ENCODE measurements at regions not wholly inside any gene's neighbourhood (a gene's known extent, or its start where the extent isn't known, plus 50 kb on each side); places are given as distances from the start of the nearest gene placed in this dataset.
"Not testable (repeated sequence)": the region's sequence is repeated elsewhere in the genome, so short reads cannot be mapped to it uniquely, and the experiment has no call there.

- DNase-seq = no peak
Measured at GRCh38 chr11:39807904-39808303, 1651.5 kb downstream of the LRRC4C start.

- DNase-seq = no peak
Measured at GRCh38 chr11:39806652-39807051, 1652.8 kb downstream of the LRRC4C start.

- DNase-seq = no peak
Measured at GRCh38 chr11:39804271-39804670, 1655.2 kb downstream of the LRRC4C start.

- no peak for DNase-seq
Measured at GRCh38 chr11:39786682-39787081, 1672.8 kb downstream of the LRRC4C start.

- no peak for DNase-seq
Measured at GRCh38 chr11:39786281-39786680, 1673.2 kb downstream of the LRRC4C start.

- no peak for DNase-seq
Measured at GRCh38 chr11:39784873-39785272, 1674.6 kb downstream of the LRRC4C start.

GRCh38 chr11:39780131-39780530, 1679.3 kb downstream of the LRRC4C start:
- no peak for DNase-seq

- no peak for DNase-seq
Measured at GRCh38 chr11:39777035-39777434, 1682.4 kb downstream of the LRRC4C start.

- no peak for DNase-seq
Measured at GRCh38 chr11:39772525-39773137, 1686.8 kb downstream of the LRRC4C start.

GRCh38 chr11:39768214-39768613, 1691.2 kb downstream of the LRRC4C start:
- no peak for DNase-seq

GRCh38 chr11:39745401-39745800, 1714.1 kb downstream of the LRRC4C start:
- DNase-seq = no peak

- no peak for DNase-seq
Measured at GRCh38 chr11:39741066-39741465, 1718.4 kb downstream of the LRRC4C start.

- not testable (repeated sequence) for DNase-seq
Measured at GRCh38 chr11:39736351-39736750, 1723.1 kb downstream of the LRRC4C start.

- no peak for DNase-seq
Measured at GRCh38 chr11:39732001-39732400, 1727.5 kb downstream of the LRRC4C start.

GRCh38 chr11:39725081-39725480, 1734.4 kb downstream of the LRRC4C start:
- DNase-seq = no peak

GRCh38 chr11:39724404-39724803, 1735.0 kb downstream of the LRRC4C start:
- DNase-seq = no peak

- DNase-seq = no peak
Measured at GRCh38 chr11:39712581-39712980, 1746.9 kb downstream of the LRRC4C start.

- no peak for DNase-seq
Measured at GRCh38 chr11:39690856-39691255, 1768.6 kb downstream of the LRRC4C start.

GRCh38 chr11:39683951-39684554, 1775.4 kb downstream of the LRRC4C start:
- no peak for DNase-seq

GRCh38 chr11:39683288-39683950, 1776.0 kb downstream of the LRRC4C start:
- no peak for DNase-seq

GRCh38 chr11:39681428-39681827, 1778.0 kb downstream of the LRRC4C start:
- no peak for DNase-seq

- no peak for DNase-seq
Measured at GRCh38 chr11:39678996-39679395, 1780.5 kb downstream of the LRRC4C start.

- DNase-seq = no peak
Measured at GRCh38 chr11:39675171-39675570, 1784.3 kb downstream of the LRRC4C start.

GRCh38 chr11:39674761-39675160, 1784.7 kb downstream of the LRRC4C start:
- no peak for DNase-seq
